Erythroblast (primary cell): ENCODE measurements at regions not wholly inside any gene's neighbourhood (a gene's known extent, or its start where the extent isn't known, plus 50 kb on each side); places are given as distances from the start of the nearest gene placed in this dataset.

Experiments
- GATA1 ChIP-seq: IDR thresholded peaks from 2 replicates; pipeline ENCODE4 v1.6.1; 2011; ENCODE audit warnings: low read depth, mild to moderate bottlenecking, control low read depth, low read length, moderate library complexity
- POLR2A ChIP-seq: IDR thresholded peaks from 2 replicates; pipeline ENCODE4 v1.6.1; 2011; ENCODE audit warnings: mild to moderate bottlenecking, low read length

DNA sequence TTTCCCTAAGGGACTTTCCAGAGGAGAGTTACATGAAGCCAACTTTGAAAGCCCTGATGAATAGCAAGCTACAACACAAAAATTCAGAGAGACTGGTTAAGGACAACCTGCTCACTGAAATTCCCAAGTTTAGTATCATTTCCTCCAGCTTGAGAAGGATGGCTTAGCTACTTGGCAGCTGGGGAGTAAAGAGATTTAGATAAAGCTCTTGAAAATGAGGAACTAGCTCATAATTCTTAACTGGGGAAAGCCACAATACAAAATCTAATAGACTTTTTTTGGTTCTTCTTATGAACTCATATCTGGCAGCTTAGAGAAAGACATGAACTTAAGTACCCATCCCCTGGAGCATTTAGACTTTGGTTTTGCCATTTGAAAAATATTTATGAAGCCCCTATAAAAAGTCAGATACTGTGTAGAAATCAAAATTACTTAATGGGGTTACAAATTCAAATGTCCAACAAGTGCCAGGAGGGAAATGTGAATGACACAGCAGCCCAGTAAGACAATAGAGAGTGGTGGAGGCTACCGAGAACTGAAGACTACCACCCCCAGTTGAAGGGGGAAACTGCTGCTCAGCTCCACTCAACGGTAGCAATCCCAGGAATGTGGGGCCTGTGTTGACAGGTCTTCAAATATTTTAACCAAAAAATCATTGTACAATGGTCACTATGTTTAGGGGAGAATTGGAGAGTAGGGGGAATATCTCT, 79.4 kb upstream of the ADRB2 start:
- TF ChIP-seq POLR2A (no peak), GATA1 (no peak)
